HepG2 (cell line): ENCODE measurements at regions not wholly inside any gene's neighbourhood (a gene's known extent, or its start where the extent isn't known, plus 50 kb on each side); places are given as distances from the start of the nearest gene placed in this dataset.

Experiments used
- ATAC-seq: fragments of 200-7000 bp; cut with Tn5 transposase; 3 replicates; pipeline ENCODE4 v1.9.1; 2020; ENCODE audit warnings: mild to moderate bottlenecking, moderate library complexity
- BruUV-seq: library from RNA; stranded (reverse); fragments of 400-500 nt; replicated peaks from 2 replicates; lab custom pipeline; 2021; lab: Mats Ljungman, UMichigan
- CTCF ChIA-PET: fragments of 300-600 bp; formaldehyde crosslinking; extraction: SDS; loops from one replicate; lab custom pipeline; 2021; ENCODE audit warnings: low total read pairs, inconsistent platforms, low intra/inter-chr PET ratio; lab: Yijun Ruan, JAX
- POLR2A ChIA-PET: fragments of 350-600 bp; sonication (Branson Sonifier 250); formaldehyde crosslinking; loops from one replicate; lab custom pipeline; 2020; ENCODE audit warnings: antibody characterized with exemption, inconsistent platforms; lab: Yijun Ruan, JAX
- DNase-seq: peaks from one replicate; pipeline ENCODE4 v3.0.0-alpha.2; 2015; ENCODE audit warnings: low spot score
- FAIRE-seq: peaks from 3 replicates; lab custom pipeline; 2011; peaks lifted over from hg19 to GRCh38; lab: Jason Lieb, UNC
- H2AFZ ChIP-seq: one replicate; pipeline ENCODE4 v1.6.1; 2011; ENCODE audit warnings: low read length, inconsistent platforms
- H3K27ac ChIP-seq: fragments of 300-600 bp; 3 replicates; pipeline ENCODE4 v1.8.0; 2011; ENCODE audit warnings: mixed run types, mild to moderate bottlenecking, mixed read lengths, low read length, inconsistent platforms; ENCODE audit not compliant: insufficient read depth; ENCODE audit errors: extremely low read length
- H3K27me3 ChIP-seq, 2 experiments: fragments of 200-600 bp in 1 of 2; 2 replicates in 1 of 2; 3 replicates in 1 of 2; pipeline versions ENCODE4 v1.6.0 to v1.8.0; 2011; ENCODE audit warnings: low read length in 2 of 2, mild to moderate bottlenecking in 2 of 2, moderate library complexity in 2 of 2, inconsistent platforms in 1 of 2; ENCODE audit not compliant: insufficient read depth in 2 of 2, control insufficient read depth in 1 of 2
- H3K36me3 ChIP-seq, 2 experiments: fragments of 200-600 bp in 1 of 2; replicated peaks in 1 of 2; 2 replicates in 1 of 2; 3 replicates in 1 of 2; pipeline versions ENCODE4 v1.5.1 to v1.8.0; 2011; ENCODE audit warnings: low read length in 2 of 2, inconsistent platforms in 1 of 2; ENCODE audit not compliant: insufficient read depth in 2 of 2, control insufficient read depth in 1 of 2
- H3K4me1 ChIP-seq: 2 replicates; pipeline ENCODE4 v1.5.1; 2012; ENCODE audit warnings: low read length, inconsistent platforms; ENCODE audit not compliant: insufficient read depth
- H3K4me2 ChIP-seq: 2 replicates; pipeline ENCODE4 v1.6.0; 2011; ENCODE audit warnings: low read depth, low read length, inconsistent platforms
- H3K4me3 ChIP-seq, 3 experiments: fragments of 200-600 bp in 1 of 3; sonication (generic), shearing (Covaris generic) in 1 of 3; replicated peaks in 1 of 3; 2 replicates each; pipeline ENCODE4 v1.5.1; 2011 to 2016; ENCODE audit warnings: low read length in 3 of 3, inconsistent platforms in 2 of 3, low read depth in 2 of 3, mild to moderate bottlenecking in 2 of 3, control low read depth in 1 of 3, mixed read lengths in 1 of 3; ENCODE audit not compliant: insufficient read depth in 1 of 3
- H3K79me2 ChIP-seq: one replicate; pipeline ENCODE4 v1.6.1; 2011; ENCODE audit warnings: low read length, inconsistent platforms; ENCODE audit not compliant: insufficient read depth
- H3K9ac ChIP-seq: 2 replicates; pipeline ENCODE4 v1.6.0; 2011; ENCODE audit warnings: mild to moderate bottlenecking, low read depth, low read length, inconsistent platforms; ENCODE audit not compliant: insufficient read depth
- H3K9me3 ChIP-seq: 2 replicates; pipeline ENCODE4 v1.5.1; 2012; ENCODE audit warnings: mild to moderate bottlenecking, low read length
- H4K20me1 ChIP-seq: 2 replicates; pipeline ENCODE4 v1.6.0; 2011; ENCODE audit warnings: inconsistent platforms, mild to moderate bottlenecking, low read length, moderate library complexity; ENCODE audit not compliant: insufficient read depth
- ARNTL ChIP-seq: sonication (generic); formaldehyde crosslinking; IDR thresholded peaks from 2 replicates; pipeline ENCODE4 v1.4.0; 2020; ENCODE audit warnings: mild to moderate bottlenecking, missing genetic modification reagents
- CC2D1A ChIP-seq: sonication (generic); formaldehyde crosslinking; IDR thresholded peaks from 2 replicates; pipeline ENCODE4 v1.8.1; 2023; ENCODE audit warnings: mild to moderate bottlenecking, missing genetic modification reagents
- CERS6 ChIP-seq: sonication (generic); formaldehyde crosslinking; IDR thresholded peaks from 2 replicates; pipeline ENCODE4 v1.5.0; 2020; ENCODE audit warnings: missing genetic modification reagents
- MEIS2 ChIP-seq: sonication (generic); formaldehyde crosslinking; IDR thresholded peaks from 2 replicates; pipeline ENCODE4 v1.9.0; 2021; ENCODE audit warnings: mild to moderate bottlenecking, missing genetic modification reagents
- RARA ChIP-seq: IDR thresholded peaks from 2 replicates; pipeline ENCODE4 v1.6.1; 2016; ENCODE audit warnings: missing genetic modification reagents, missing compliant biosample characterization
- RXRB ChIP-seq: IDR thresholded peaks from 2 replicates; pipeline ENCODE4 v1.6.1; 2016; ENCODE audit warnings: borderline replicate concordance, missing genetic modification reagents, missing compliant biosample characterization
- TFE3 ChIP-seq: IDR thresholded peaks from 2 replicates; pipeline ENCODE4 v1.6.1; 2016
- TSC22D2 ChIP-seq: sonication (generic); formaldehyde crosslinking; IDR thresholded peaks from 2 replicates; pipeline ENCODE4 v1.5.1; 2020; ENCODE audit warnings: missing genetic modification reagents, mild to moderate bottlenecking, borderline replicate concordance
- ZHX2 ChIP-seq, 2 experiments: sonication (generic) in 1 of 2; formaldehyde crosslinking in 1 of 2; IDR thresholded peaks; 2 replicates each; pipeline versions ENCODE4 v1.6.1 to v1.9.0; 2014 to 2022; ENCODE audit warnings: antibody characterized with exemption in 1 of 2, borderline replicate concordance in 1 of 2, inconsistent platforms in 1 of 2, low read depth in 1 of 2, missing genetic modification reagents in 1 of 2
- ZKSCAN1 ChIP-seq: fragments of 150-350 bp; IDR thresholded peaks from 2 replicates; pipeline ENCODE4 v1.6.1; 2014; ENCODE audit warnings: low read length
- ZNF281 ChIP-seq: sonication (generic); formaldehyde crosslinking; IDR thresholded peaks from 2 replicates; pipeline ENCODE4 v1.4.0; 2020; ENCODE audit warnings: missing genetic modification reagents, borderline replicate concordance
- ZNF564 ChIP-seq: sonication (generic); formaldehyde crosslinking; IDR thresholded peaks from 2 replicates; pipeline ENCODE4 v1.8.1; 2023; ENCODE audit warnings: mild to moderate bottlenecking, missing genetic modification reagents
- WGBS: methylation state at CpG from one replicate; pipeline ENCODE4 v1.1.6; 2017; ENCODE audit warnings: low lambda C conversion rate; 5-methylcytosine and 5-hydroxymethylcytosine counted together
- in situ Hi-C: cut with HindIII; loops from 2 replicates; pipeline ENCODE4 v1.10.0; 2017; ENCODE audit warnings: low pct_unique_long_range_greater_than_20kb; ENCODE audit not compliant: extremely low pct_ligation_motif_present
- intact Hi-C: fragments of 100-400 bp; cut with micrococcal nuclease; formaldehyde crosslinking; loops from one replicate; pipeline ENCODE4 v1.10.0; 2022; ENCODE audit not compliant: unreplicated experiment

- TF ChIP-seq RARA = no peak
- no peak for TF ChIP-seq ZHX2 (IDR thresholded peaks at IDR 0.05; ENCODE audit: low read depth)
- TF ChIP-seq ZHX2 (CRISPR knock-in tag; IDR thresholded peaks at IDR 0.05; ENCODE audit: borderline replicate concordance) = no peak
- no peak for TF ChIP-seq CC2D1A (CRISPR knock-in tag)
- TF ChIP-seq TFE3 (CRISPR knock-in tag) = no peak
These were observed 145.2 kb downstream of the TENT4A start (continued) for GRCh38 chr5:6858419-6858818.

- no peaks in the 10 kb centered on the region for H3K36me3 ChIP-seq
- ATAC-seq (no peak), DNase-seq (no peak), FAIRE-seq (no peak)
- ChIA-PET CTCF (no interaction called here), POLR2A (no interaction called here)
- no peaks in the 10 kb centered on the region for H3K4me1 ChIP-seq
- no peak overlapping the region for H3K4me2 ChIP-seq
- no peak overlapping the region for H3K4me3 ChIP-seq
- H3K27me3 ChIP-seq = peaks cover 0 to 8% of the 10 kb centered on the region in 2 experiments; a peak in 1 of 5 replicates
- no peaks in the 10 kb centered on the region for H4K20me1 ChIP-seq
- H3K9me3 ChIP-seq = peaks cover under 1% of the 10 kb centered on the region; the same call in 1 of the 2 replicates
- 55% methylated on average over 11 of the region's 11 CpGs for WGBS
- BruUV-seq = no TSS peak
- H3K79me2 ChIP-seq = no peaks in the 10 kb centered on the region
- no peak overlapping the region for H2AFZ ChIP-seq
- intact Hi-C loops (no loop called here), in situ Hi-C loops (no loop called here)
- no peak overlapping the region for H3K9ac ChIP-seq
- H3K27ac ChIP-seq = no peak overlapping the region
- no peak for TF ChIP-seq RXRB (CRISPR knock-in tag)
- TF ChIP-seq MEIS2 (CRISPR knock-in tag) = no peak
- no peak for TF ChIP-seq ZNF281 (CRISPR knock-in tag)
- no peak for TF ChIP-seq ZNF564 (CRISPR knock-in tag)
- no peak for TF ChIP-seq ZKSCAN1
- no peak for TF ChIP-seq TSC22D2 (CRISPR knock-in tag)
- no peak for TF ChIP-seq ARNTL (CRISPR knock-in tag)
- TF ChIP-seq CERS6 (CRISPR knock-in tag) = no peak
These were observed 145.8 kb downstream of the TENT4A start for GRCh38 chr5:6859023-6859422.
